DMS79 treated with DMSO at 0.1 percent for 48 hours (cell line): ENCODE measurements at regions not wholly inside any gene's neighbourhood (a gene's known extent, or its start where the extent isn't known, plus 50 kb on each side); places are given as distances from the start of the nearest gene placed in this dataset.

Experiments used
- DNase-seq: peaks from one replicate; lab custom pipeline; 2025; lab: John Stamatoyannopoulos, UW

- no peak for DNase-seq
These were observed 221.0 kb upstream of the CDH13 start for GRCh38 chr16:82405736-82406135.

- no peak for DNase-seq
These were observed 222.0 kb upstream of the CDH13 start for GRCh38 chr16:82404586-82405315.

GRCh38 chr16:82402665-82403218 is 224.0 kb upstream of the CDH13 start:
- DNase-seq, result no peak

- no peak for DNase-seq
These were observed 226.7 kb upstream of the CDH13 start for GRCh38 chr16:82400046-82400445.

GRCh38 chr16:82396509-82396908 is 226.5 kb upstream of the MPHOSPH6 start:
- no peak for DNase-seq

- DNase-seq, result no peak
These were observed 225.2 kb upstream of the MPHOSPH6 start for GRCh38 chr16:82395212-82395611.

- DNase-seq, result no peak
These were observed 221.7 kb upstream of the MPHOSPH6 start for GRCh38 chr16:82391690-82392089.

- DNase-seq, result no peak
These were observed 220.1 kb upstream of the MPHOSPH6 start for GRCh38 chr16:82389956-82390650.

- no peak for DNase-seq
These were observed 216.7 kb upstream of the MPHOSPH6 start for GRCh38 chr16:82386761-82387160.

- no peak for DNase-seq
These were observed 214.9 kb upstream of the MPHOSPH6 start for GRCh38 chr16:82384949-82385348.

- no peak for DNase-seq
These were observed 214.0 kb upstream of the MPHOSPH6 start for GRCh38 chr16:82384017-82384416.

GRCh38 chr16:82382521-82382920 is 212.5 kb upstream of the MPHOSPH6 start:
- no peak for DNase-seq

- no peak for DNase-seq
These were observed 209.5 kb upstream of the MPHOSPH6 start for GRCh38 chr16:82379551-82379950.

GRCh38 chr16:82373976-82374375 is 204.0 kb upstream of the MPHOSPH6 start:
- DNase-seq, result no peak

GRCh38 chr16:82370282-82370681 is 200.3 kb upstream of the MPHOSPH6 start:
- no peak for DNase-seq

GRCh38 chr16:82368041-82368440 is 198.0 kb upstream of the MPHOSPH6 start:
- no peak for DNase-seq

- no peak for DNase-seq
These were observed 196.4 kb upstream of the MPHOSPH6 start for GRCh38 chr16:82366462-82366861.

- no peak for DNase-seq
These were observed 194.7 kb upstream of the MPHOSPH6 start for GRCh38 chr16:82364690-82365089.

- DNase-seq, result no peak
These were observed 193.2 kb upstream of the MPHOSPH6 start for GRCh38 chr16:82363026-82363816.

GRCh38 chr16:82361885-82362284 is 191.9 kb upstream of the MPHOSPH6 start:
- DNase-seq, result no peak

- DNase-seq, result no peak
These were observed 190.2 kb upstream of the MPHOSPH6 start for GRCh38 chr16:82360024-82360783.
